ENCODE measurements at regions not wholly inside any gene's neighbourhood (a gene's known extent, or its start where the extent isn't known, plus 50 kb on each side); places are given as distances from the start of the nearest gene placed in this dataset.

DNA sequence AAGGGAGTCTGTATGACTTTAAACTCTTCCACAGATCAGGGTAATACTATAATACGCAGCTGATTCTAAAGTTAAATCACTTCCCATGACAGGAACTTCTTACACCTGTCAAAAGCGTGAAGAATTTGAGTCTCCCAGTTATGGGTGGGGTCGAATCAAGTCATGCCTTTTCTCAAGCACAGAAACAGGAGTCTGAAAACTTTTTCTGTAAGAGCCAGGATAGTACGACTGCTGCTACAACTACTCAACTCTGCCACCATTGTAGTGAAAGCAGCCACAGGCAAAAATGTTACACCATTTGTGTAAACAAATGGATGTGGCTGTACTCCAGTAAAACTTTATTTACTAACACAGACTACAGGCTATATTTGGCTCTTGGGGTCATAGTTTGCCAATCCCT, 90.3 kb downstream of the DUSP6 start:
- TF ChIP-seq, protein P1, sequence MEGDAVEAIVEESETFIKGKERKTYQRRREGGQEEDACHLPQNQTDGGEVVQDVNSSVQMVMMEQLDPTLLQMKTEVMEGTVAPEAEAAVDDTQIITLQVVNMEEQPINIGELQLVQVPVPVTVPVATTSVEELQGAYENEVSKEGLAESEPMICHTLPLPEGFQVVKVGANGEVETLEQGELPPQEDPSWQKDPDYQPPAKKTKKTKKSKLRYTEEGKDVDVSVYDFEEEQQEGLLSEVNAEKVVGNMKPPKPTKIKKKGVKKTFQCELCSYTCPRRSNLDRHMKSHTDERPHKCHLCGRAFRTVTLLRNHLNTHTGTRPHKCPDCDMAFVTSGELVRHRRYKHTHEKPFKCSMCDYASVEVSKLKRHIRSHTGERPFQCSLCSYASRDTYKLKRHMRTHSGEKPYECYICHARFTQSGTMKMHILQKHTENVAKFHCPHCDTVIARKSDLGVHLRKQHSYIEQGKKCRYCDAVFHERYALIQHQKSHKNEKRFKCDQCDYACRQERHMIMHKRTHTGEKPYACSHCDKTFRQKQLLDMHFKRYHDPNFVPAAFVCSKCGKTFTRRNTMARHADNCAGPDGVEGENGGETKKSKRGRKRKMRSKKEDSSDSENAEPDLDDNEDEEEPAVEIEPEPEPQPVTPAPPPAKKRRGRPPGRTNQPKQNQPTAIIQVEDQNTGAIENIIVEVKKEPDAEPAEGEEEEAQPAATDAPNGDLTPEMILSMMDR (IDR thresholded peaks at IDR 0.05): no peak
- no peak for TF ChIP-seq POLR2A (IDR thresholded peaks at IDR 0.05)
